Endothelial cell of umbilical vein (primary cell): ENCODE measurements at regions not wholly inside any gene's neighbourhood (a gene's known extent, or its start where the extent isn't known, plus 50 kb on each side); places are given as distances from the start of the nearest gene placed in this dataset.

Experiments
- BruUV-seq: library from RNA; stranded (reverse); fragments of 400-500 nt; replicated peaks from 2 replicates; lab custom pipeline; 2021; lab: Mats Ljungman, UMichigan
- CTCF ChIA-PET: fragments of 300-600, 350-600 bp; sonication (Branson Sonifier 250); formaldehyde crosslinking; loops from one replicate; lab custom pipeline; 2021; ENCODE audit warnings: antibody characterized with exemption, inconsistent platforms; lab: Charles Lee
- POLR2A ChIA-PET: fragments of 300-600, 350-600 bp; sonication (Branson Sonifier 250); formaldehyde crosslinking; loops from one replicate; lab custom pipeline; 2021; ENCODE audit warnings: antibody characterized with exemption, inconsistent platforms; lab: Charles Lee
- DNase-seq: peaks from one replicate; pipeline ENCODE4 v3.0.0-alpha.2; 2011; ENCODE audit warnings: low read depth, low spot score
- FAIRE-seq: peaks from 2 replicates; lab custom pipeline; 2011; peaks lifted over from hg19 to GRCh38; lab: Jason Lieb, UNC
- H2AFZ ChIP-seq: 2 replicates; pipeline ENCODE4 v1.6.0; 2012; ENCODE audit warnings: low read depth, low read length, control low read depth, inconsistent platforms
- H3K27ac ChIP-seq: 2 replicates; pipeline ENCODE4 v1.5.1; 2011; ENCODE audit warnings: low read depth, mild to moderate bottlenecking, control low read depth, low read length, moderate library complexity; ENCODE audit not compliant: insufficient read depth
- H3K27me3 ChIP-seq, 2 experiments: 2 replicates each; pipeline versions ENCODE4 v1.6.0 to v1.6.1; 2011; ENCODE audit warnings: low read length in 2 of 2, mixed read lengths in 1 of 2; ENCODE audit not compliant: control insufficient read depth in 2 of 2, insufficient read depth in 2 of 2
- H3K36me3 ChIP-seq, 2 experiments: 2 replicates in 1 of 2; 3 replicates in 1 of 2; pipeline ENCODE4 v1.5.1; 2011; ENCODE audit warnings: low read length in 2 of 2, mild to moderate bottlenecking in 1 of 2, moderate library complexity in 1 of 2; ENCODE audit not compliant: control insufficient read depth in 2 of 2, insufficient read depth in 2 of 2; ENCODE audit errors: extremely low read depth in 1 of 2
- H3K4me1 ChIP-seq: 3 replicates; pipeline ENCODE4 v1.5.1; 2011; ENCODE audit warnings: mild to moderate bottlenecking, low read length; ENCODE audit not compliant: control insufficient read depth, insufficient read depth; ENCODE audit errors: extremely low read depth
- H3K4me2 ChIP-seq: 2 replicates; pipeline ENCODE4 v1.6.1; 2011; ENCODE audit warnings: low read length, control low read depth, mixed read lengths; ENCODE audit not compliant: insufficient read depth
- H3K4me3 ChIP-seq, 3 experiments: fragments of 200-600 bp in 1 of 3; sonication (generic), shearing (Covaris generic) in 1 of 3; replicated peaks in 1 of 3; 2 replicates each; pipeline ENCODE4 v1.5.1; 2011 to 2016; ENCODE audit warnings: control low read depth in 3 of 3, low read length in 3 of 3, mild to moderate bottlenecking in 2 of 3, inconsistent platforms in 1 of 3, low read depth in 1 of 3, moderate library complexity in 1 of 3; ENCODE audit not compliant: insufficient read depth in 1 of 3
- H3K79me2 ChIP-seq: 2 replicates; pipeline ENCODE4 v1.6.0; 2012; ENCODE audit warnings: low read length, inconsistent platforms; ENCODE audit not compliant: control insufficient read depth, insufficient read depth
- H3K9ac ChIP-seq: replicated peaks from 2 replicates; pipeline ENCODE3; 2011; ENCODE audit warnings: low read length, control low read depth; ENCODE audit not compliant: insufficient read depth; ENCODE audit errors: extremely low read depth
- H3K9me1 ChIP-seq: replicated peaks from 3 replicates; pipeline ENCODE4 v1.6.0; 2011; ENCODE audit warnings: mild to moderate bottlenecking, low read length; ENCODE audit not compliant: control insufficient read depth, insufficient read depth; ENCODE audit errors: extremely low read depth
- H3K9me3 ChIP-seq: replicated peaks from 2 replicates; pipeline ENCODE4 v1.5.1; 2012; ENCODE audit warnings: low read length, inconsistent platforms; ENCODE audit not compliant: control insufficient read depth, insufficient read depth
- H4K20me1 ChIP-seq: replicated peaks from 2 replicates; pipeline ENCODE3; 2011; ENCODE audit warnings: mild to moderate bottlenecking, low read length; ENCODE audit not compliant: control insufficient read depth, insufficient read depth; ENCODE audit errors: extremely low read depth
- EZH2 ChIP-seq: IDR thresholded peaks from 2 replicates; pipeline ENCODE4 v1.6.1; 2012; ENCODE audit warnings: borderline replicate concordance, low read depth, mild to moderate bottlenecking, moderate library complexity, low read length, inconsistent platforms; ENCODE audit not compliant: severe bottlenecking
- FOS ChIP-seq: IDR thresholded peaks from 2 replicates; pipeline ENCODE4 v1.6.1; 2011; ENCODE audit warnings: mild to moderate bottlenecking, low read length, moderate library complexity, borderline replicate concordance; ENCODE audit not compliant: insufficient read depth
- GATA2 ChIP-seq: IDR thresholded peaks from 2 replicates; pipeline ENCODE4 v1.7.0; 2011; ENCODE audit warnings: low read depth, mild to moderate bottlenecking, moderate library complexity, mixed read lengths, low read length; ENCODE audit not compliant: insufficient read length, insufficient read depth
- JUN ChIP-seq: IDR thresholded peaks from 2 replicates; pipeline ENCODE4 v1.6.1; 2011; ENCODE audit warnings: borderline replicate concordance, low read depth; ENCODE audit not compliant: insufficient read length, insufficient read depth
- MYC ChIP-seq: IDR thresholded peaks from one replicate; pipeline ENCODE4 v1.6.1; 2011; ENCODE audit warnings: mild to moderate bottlenecking, low read depth, low read length
- POLR2A ChIP-seq: IDR thresholded peaks from 2 replicates; pipeline ENCODE4 v1.6.1; 2012; ENCODE audit warnings: low read depth, mild to moderate bottlenecking, control low read depth, low read length
- POLR2AphosphoS5 ChIP-seq: IDR thresholded peaks from 2 replicates; pipeline ENCODE4 v1.6.1; 2012; ENCODE audit warnings: low read depth, mild to moderate bottlenecking, control low read depth, low read length, moderate library complexity; ENCODE audit not compliant: insufficient read depth
- dilution Hi-C: fragments of 300-500 bp; cut with MboI; formaldehyde crosslinking; loops from one replicate; pipeline ENCODE4 v1.15.0; 2019; ENCODE audit warnings: low sequenced_read_pairs; ENCODE audit not compliant: extremely low pct_ligation_motif_present
- intact Hi-C: fragments of 100-400 bp; cut with micrococcal nuclease; formaldehyde crosslinking; loops from one replicate; pipeline ENCODE4 v1.10.0; 2022
- TF ChIP-seq, protein P1 (sequence below): IDR thresholded peaks from 2 replicates; pipeline ENCODE4 v1.6.1; 2011; ENCODE audit not compliant: insufficient read depth, insufficient read length
- TF ChIP-seq, protein P2 (sequence below), 2 donors: IDR thresholded peaks; 1 replicate in 1 of 2; 2 replicates in 1 of 2; pipeline ENCODE4 v1.5.1; 2011; ENCODE audit warnings: low read length in 2 of 2, mild to moderate bottlenecking in 2 of 2, moderate library complexity in 2 of 2, control low read depth in 1 of 2, inconsistent platforms in 1 of 2, low read depth in 1 of 2; ENCODE audit not compliant: insufficient read depth in 1 of 2; ENCODE audit errors: extremely low read depth in 1 of 2

DNA sequence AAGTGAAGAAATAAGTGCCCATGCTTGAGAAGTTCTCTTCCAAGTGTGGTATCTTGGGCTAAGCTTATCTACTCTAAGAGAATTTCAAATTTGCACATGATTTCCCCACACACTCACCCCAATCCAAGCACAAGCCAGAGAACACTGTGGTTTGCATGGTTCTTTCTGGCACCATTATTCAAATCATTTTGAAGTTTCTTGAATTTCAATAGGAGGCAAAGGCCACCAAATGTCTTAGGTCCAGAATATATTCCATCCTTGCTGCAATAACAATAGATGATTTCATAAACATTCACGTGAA lies 359.7 kb downstream of the IRS2 start:
- H3K4me2 ChIP-seq: no peak overlapping the region
- no peak overlapping the region for H2AFZ ChIP-seq
- H3K27me3 ChIP-seq: no peaks in the 10 kb centered on the region
- ChIA-PET CTCF (no interaction called here), POLR2A (no interaction called here)
- dilution Hi-C loops: no loop called here
- intact Hi-C loops: no loop called here
- no peak for TF ChIP-seq POLR2A
- H3K79me2 ChIP-seq: no peaks in the 10 kb centered on the region
- H4K20me1 ChIP-seq: no peaks in the 10 kb centered on the region
- H3K36me3 ChIP-seq: no peaks in the 10 kb centered on the region
- no peak for DNase-seq
- no peak overlapping the region for H3K9ac ChIP-seq
- no peaks in the 10 kb centered on the region for H3K9me1 ChIP-seq
- no peak overlapping the region for H3K27ac ChIP-seq
- no TSS peak for BruUV-seq
- no peak overlapping the region for H3K4me3 ChIP-seq
- no peaks in the 10 kb centered on the region for H3K9me3 ChIP-seq
- no peak for FAIRE-seq
- no peaks in the 10 kb centered on the region for H3K4me1 ChIP-seq

DNA sequence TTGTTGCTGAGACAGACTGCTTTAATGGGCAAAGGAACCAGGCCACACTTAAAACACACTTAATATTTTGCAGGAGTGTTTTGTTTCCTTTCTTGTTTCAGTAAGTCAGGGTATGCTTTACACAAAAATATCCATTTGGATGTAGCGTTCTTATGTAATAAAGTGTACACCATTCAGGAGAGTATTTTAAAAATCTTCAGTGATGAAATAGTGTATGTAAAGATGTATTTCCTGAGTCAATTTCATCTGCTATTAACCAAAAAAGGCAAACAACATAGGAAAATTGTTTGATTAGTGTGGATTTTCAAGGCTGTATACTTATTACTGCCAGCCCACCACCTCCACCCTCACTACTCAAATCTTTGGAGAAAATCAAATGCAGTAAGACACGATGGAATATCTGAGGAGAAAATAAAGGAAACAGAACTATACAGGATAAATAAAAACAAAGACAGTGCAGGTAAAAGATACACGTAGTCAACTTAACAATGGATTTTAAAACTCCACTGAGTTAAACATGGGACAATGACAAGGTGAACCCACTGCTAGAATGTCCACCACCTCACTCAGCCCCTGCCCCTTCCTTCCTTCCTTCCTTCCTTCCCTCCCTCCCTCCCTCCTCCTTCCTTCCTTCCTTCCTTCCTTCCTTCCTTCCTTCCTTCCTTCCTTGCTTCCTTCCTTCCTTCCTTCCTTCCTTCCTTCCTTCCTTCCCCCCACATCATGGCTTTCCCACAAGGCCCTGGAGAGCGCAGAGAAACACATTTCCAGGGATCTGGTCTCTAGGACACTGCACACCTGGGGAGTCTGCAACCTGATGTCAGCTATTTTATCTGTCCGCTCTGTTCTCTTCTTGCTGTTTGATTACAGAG lies 360.3 kb downstream of the IRS2 start:
- H3K4me2 ChIP-seq: no peak overlapping the region
- no peaks in the 10 kb centered on the region for H3K9me1 ChIP-seq
- no peak for FAIRE-seq
- BruUV-seq: no TSS peak
- no peak overlapping the region for H3K9ac ChIP-seq
- POLR2A ChIA-PET: no interaction called here
- H2AFZ ChIP-seq: no peak overlapping the region
- no peak overlapping the region for H3K27ac ChIP-seq
- no peak overlapping the region for H3K4me3 ChIP-seq
- H3K4me1 ChIP-seq: no peaks in the 10 kb centered on the region
- TF ChIP-seq POLR2A (no peak), MYC (no peak), GATA2 (no peak), FOS (no peak), EZH2 (no peak), JUN (no peak), POLR2AphosphoS5 (no peak)
- TF ChIP-seq, protein P1, sequence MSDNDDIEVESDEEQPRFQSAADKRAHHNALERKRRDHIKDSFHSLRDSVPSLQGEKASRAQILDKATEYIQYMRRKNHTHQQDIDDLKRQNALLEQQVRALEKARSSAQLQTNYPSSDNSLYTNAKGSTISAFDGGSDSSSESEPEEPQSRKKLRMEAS: no peak
- TF ChIP-seq, protein P2, sequence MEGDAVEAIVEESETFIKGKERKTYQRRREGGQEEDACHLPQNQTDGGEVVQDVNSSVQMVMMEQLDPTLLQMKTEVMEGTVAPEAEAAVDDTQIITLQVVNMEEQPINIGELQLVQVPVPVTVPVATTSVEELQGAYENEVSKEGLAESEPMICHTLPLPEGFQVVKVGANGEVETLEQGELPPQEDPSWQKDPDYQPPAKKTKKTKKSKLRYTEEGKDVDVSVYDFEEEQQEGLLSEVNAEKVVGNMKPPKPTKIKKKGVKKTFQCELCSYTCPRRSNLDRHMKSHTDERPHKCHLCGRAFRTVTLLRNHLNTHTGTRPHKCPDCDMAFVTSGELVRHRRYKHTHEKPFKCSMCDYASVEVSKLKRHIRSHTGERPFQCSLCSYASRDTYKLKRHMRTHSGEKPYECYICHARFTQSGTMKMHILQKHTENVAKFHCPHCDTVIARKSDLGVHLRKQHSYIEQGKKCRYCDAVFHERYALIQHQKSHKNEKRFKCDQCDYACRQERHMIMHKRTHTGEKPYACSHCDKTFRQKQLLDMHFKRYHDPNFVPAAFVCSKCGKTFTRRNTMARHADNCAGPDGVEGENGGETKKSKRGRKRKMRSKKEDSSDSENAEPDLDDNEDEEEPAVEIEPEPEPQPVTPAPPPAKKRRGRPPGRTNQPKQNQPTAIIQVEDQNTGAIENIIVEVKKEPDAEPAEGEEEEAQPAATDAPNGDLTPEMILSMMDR (IDR thresholded peaks at IDR 0.05; ENCODE audit: extremely low read depth in 1 of 2, insufficient read depth in 1 of 2, low read depth in 1 of 2, low read length in 2 of 2): no peak
- no peaks in the 10 kb centered on the region for H3K27me3 ChIP-seq
- intact Hi-C loops: no loop called here
- no peaks in the 10 kb centered on the region for H4K20me1 ChIP-seq
- no peak for DNase-seq
- no peaks in the 10 kb centered on the region for H3K9me3 ChIP-seq
- H3K79me2 ChIP-seq: no peaks in the 10 kb centered on the region
- CTCF ChIA-PET: interaction anchor here (1.7 kb wide), 1 partner anchor 13 kb away, joined by 5 read pairs; no protein-coding TSS in a partner anchor
- dilution Hi-C loops: no loop called here
- H3K36me3 ChIP-seq: no peaks in the 10 kb centered on the region
